ENCODE measurements at regions not wholly inside any gene's neighbourhood (a gene's known extent, or its start where the extent isn't known, plus 50 kb on each side); places are given as distances from the start of the nearest gene placed in this dataset.

DNA sequence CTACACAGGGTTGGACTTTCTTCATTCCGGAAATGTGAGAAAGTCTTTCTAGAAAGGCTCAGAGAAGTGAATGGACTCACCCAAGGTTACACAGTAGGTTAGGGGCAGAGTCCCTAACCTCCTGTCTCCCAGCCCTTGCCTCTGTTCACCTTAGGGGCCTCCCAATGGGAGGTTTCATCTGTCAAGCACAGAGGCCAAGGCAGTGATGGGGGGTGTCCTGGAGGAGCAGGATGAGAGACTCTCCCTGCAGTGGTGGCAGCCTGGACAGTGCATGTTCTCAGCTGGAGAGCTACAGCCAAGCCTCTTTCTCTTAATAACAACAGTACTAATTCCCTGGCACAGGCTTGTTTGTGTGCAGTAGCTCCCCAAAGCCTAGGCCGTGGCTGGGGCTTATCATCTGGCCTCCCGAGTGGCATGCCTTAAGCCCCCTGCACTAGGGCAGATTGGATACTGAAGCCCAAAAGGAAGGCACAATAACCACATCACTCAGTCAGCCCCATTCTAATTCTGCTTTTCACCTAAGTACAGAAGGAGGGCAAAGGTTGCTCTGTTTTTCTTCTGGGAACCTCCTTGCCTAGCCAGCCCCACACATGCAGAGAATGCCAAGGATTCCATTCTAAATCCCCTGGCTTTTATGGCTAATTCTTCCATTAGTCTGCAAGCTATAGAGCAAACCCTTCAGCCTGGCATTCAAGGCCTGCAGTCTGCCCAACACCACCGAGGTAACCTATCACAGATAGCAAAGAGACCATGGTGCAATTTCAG is 50.2 kb upstream of the XPA start:
- no peak for DNase-seq

DNA sequence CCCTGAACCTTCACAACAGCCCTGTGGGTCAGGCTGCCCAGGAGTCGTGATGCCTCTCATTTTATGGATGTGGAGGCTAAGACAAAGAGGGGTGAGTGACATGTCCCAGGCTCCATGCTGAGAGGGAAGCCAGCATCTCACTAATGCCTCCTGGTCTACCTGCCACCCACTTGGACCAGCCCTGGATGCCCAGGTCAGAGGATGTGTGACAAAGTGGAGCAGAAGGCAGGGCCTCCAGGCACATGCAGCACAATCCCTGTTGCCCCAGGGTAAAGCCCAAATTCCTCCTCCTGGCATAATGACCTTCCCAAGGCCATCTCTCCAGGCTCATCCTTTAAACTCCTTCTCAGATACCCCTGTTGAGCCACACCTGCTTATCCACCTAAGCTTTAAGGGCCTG is 51.4 kb upstream of the XPA start:
- no peak for DNase-seq

DNA sequence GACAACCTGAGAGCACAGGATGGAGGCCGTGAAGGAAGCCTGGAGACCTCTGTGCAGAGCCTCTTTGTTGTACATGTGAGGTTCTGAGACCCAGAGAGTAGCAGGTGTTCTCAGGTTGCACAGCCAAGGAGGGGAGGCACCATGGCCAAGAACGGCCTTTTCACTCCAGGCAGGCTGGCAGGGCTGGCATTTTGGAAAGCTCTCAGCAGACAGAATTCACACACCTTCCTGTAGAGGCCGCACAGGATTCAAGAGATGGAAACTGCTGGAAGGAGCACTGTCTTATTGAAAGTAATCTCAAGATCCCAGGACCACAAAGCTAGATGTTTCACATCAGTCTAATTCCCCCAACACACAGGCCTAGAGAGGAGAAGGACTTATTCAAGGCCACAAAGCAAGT is 52.8 kb upstream of the XPA start:
- no peak for DNase-seq

DNA sequence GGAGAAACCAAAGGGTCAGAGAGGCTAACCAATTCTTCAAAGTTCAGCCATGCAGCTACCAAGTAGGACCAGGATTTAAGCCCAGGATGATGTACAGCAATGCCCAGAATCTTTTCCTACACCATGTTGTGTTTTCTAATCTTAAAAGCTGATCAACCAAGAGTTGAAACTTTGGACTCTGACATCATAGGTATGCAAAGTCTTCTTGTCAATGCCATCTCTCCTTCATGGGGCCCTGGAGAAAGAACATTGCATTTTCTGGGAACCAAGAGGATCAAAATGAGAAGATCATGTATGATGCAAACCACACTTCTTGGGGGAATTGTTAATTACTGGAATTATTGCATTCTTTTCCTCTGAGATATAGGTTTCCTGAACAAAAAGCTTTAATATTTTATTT is 54.4 kb upstream of the XPA start:
- DNase-seq = no peak

DNA sequence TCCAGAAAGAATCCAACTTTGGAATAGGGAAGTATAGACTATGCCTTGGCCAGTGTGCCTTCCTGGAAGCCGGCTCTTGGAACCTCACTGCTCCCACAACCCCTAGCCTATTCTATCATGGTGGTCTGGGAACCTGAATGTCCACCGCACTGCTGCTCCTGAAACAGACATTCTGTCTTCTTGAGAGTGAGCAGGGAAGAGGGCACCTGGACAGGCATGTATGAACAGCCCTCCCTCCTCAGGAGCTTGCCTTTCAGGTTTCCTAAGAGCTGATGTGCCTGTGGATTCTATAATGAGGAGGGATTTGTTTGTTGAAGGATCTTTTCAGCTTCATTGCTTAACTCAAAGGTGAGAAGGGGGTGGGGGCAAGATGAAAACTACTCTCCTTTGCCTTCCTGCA is 55.1 kb upstream of the XPA start:
- no peak for DNase-seq

DNA sequence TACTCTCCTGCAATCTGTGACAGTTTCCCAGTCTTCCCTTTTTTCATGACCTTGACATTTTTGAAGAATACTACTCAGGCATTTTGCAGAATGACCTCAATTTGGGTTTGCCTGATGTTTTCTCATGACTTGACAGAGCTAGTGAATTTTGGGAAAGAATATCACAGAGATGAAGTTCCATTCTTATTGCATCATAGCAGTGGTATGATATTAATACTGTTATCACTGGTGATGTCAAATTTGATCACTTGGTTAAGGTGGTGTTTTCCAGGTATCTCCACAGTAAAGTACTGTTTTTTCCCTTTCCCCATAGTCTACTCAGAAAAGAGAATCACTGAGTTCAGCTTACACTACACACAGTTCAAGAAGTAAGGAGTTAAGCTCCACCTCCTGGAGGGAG is 56.2 kb upstream of the XPA start:
- DNase-seq = no peak

DNA sequence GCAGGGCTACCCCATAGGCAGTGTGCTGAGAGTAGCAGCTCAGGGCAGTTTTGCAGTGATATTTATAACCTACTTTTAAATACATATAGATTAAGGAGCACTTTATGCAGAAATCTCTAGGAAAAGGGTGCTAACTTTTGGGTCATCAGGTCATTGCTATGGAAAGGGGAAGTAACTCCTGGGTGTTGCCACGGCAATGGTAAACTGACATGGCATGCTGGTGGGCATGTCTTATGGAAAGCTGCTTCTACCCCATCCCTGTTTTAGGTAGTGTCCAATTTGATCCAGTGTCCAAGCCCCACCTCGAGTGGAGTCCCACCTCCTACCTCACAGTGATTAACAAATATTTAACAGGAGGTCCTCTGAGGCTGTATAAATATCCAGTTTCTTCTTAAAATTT is 56.8 kb upstream of the XPA start:
- no peak for DNase-seq

DNA sequence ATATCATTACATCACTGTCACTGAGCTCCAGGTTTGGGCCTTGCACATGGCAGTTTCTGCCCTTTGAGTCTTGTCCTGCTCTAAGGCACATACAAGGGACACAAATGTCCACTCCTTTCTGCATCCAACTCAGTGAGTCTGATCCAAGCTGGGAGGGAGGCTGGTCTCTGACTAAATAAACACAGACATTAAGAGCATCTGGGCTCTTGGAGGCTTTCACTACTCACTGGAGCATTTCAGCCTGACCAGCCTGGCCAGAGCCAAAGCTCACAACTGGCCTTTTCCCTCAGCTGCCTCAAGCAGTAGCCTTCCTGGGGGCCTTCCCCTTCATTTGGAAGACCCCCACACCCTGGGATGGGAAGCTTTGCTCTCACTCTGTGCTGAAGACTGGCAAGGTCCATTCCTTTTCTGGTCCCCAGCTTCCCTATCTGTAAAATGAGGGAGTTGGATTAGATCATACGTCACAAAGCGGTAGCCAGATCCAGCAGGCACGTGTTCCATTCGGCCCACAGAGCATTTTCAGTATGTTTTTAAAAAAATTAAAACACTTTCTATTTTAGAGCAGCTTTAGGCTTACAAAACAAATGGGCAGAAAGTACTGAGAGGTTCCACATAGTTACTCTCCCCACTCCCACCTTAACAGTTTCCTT is 58.6 kb upstream of the XPA start:
- no peak for DNase-seq

DNA sequence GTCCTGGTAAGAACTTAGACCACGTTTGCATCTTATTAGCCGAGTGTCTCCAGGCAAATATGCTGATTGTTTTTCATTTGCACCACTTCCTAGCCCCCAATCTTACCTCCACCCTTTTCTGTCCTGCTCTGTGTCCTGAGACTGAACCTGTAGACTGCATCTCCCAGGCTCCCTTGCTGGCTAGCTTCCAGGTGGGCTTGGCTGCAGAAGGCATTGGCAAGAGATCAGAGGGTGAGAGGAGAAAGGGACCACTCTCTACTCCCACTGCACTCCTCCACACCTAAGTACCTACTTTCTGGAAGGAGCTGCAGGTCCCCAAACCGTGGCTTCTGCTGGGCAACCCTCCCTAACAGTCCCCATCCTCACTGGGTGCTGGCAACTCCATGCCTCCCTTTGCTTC is 59.9 kb upstream of the XPA start:
- no peak for DNase-seq

DNA sequence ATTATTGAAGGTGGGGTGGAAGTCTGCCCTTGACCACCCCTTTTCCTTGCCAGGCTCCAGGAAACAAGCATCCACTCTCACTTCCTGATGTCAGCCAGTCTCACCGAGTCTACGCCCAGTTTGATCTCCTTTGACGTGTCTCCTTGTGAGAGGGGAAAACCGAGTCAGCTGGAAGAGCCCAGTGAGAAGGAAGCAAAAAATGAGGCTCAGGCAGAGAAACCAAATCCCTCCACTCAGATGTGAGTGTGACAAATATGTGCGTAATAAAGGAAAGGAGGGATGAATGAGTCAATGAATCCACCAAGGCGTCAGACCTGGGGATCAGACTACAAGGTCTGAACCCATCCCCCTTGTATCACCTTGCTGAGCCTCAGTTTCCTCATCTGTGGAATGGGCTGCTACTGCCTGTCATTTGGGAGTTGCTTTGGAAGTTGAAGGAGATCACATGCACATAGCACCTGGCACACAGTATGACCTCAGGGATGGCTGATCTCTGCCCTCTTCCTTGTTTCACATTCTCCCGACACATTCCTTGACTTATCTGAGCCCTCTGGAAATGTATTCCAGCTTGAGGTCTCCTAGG is 61.3 kb upstream of the XPA start:
- no peak for DNase-seq

DNA sequence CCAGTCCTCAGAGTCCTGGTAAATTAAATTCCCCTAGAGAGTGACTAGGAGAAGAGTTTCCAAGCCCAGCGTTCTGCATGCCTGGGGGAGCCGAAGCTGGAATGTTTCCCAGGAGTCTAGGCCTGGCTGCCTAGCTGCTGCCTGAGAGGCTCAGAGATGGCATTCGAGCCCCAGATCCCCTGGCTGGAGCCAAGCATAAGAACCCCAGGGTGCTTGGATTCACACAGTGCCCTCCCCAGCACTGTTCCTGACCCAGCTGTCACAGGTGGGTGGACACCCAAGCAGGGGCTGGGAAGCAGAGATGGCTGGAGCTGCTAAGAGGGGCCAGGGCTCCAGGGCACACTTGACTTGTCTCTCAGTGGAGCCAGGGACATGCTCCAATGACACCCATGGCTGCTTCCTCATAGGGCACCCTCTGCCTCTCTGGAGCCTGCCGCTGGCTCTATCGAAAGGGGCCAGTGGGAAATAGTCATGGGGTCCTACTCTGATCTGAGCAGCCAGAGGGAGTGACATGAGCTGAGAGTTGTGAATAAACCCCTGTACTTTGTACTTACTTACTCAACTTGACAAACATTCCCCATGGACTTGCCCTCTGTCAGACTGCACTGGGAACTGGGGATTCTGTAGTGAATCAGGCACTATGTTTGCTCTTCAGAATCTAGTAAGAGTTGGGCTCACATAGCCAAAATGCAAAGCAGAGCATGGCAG is 62.6 kb upstream of the XPA start:
- no peak for DNase-seq

DNA sequence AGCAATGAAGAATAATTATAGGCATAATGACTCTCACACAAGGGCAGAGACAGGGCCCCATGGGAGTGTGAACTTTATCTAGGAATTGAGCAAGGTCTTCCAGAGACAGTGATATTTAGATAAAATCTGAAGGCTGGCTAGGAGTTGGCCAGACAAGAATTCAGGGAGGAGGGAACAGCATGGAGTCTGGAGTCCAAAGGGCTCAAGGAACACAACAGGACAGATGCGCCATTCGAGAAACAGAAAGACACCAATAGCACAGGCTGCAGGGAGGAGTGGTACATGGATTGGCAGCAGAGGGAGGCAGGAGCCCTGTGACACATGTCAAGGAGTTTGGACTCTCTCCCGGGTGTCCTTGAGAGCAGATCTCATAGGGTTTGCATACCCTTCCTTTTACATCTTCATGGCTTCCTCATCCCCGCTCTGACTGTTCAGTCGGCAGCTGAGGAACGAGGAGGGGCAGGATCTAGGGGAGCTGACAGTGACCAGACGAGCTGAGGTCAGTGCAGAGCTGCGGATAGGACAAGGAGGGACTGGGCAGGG is 64.0 kb upstream of the XPA start:
- DNase-seq = no peak

DNA sequence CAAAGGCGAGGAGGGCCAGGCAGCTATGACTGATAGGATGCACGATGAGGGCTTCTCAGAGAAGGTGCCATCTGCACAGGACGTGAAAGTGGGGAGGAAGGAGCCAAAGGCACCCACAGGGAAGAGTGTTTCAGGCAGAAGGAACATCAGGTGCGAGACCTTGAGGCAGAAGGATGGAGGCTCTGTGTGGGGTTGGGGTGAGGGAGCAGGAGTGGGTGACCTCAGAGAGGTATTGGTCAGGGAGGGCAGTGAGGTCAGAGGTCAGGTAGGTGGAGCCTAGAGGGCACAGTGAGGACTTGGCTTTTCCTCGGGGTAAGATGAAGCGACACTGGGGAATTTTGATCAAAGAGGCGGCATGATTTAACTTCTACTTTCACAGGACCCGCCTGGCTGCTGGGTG is 64.7 kb upstream of the XPA start:
- no peak for DNase-seq

DNA sequence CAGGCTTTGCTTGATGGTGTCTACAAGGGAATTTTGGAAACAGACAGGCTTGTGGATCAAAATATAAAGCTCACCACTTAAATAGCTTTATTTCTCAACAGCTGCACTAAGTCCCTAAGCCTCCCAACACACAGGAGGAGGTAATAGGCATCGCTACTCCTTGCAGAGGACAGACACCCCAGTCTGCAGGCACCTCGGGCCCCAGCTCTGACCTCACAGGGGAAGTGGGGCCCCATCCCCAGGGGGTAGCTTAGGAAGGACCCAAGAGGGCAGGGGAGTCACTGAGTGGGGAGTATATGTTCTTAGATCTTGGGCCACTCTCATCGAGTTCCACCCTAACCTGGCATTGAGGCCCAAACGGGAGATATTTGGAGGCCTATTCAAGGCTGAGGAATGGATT is 66.7 kb upstream of the XPA start:
- DNase-seq = no peak

DNA sequence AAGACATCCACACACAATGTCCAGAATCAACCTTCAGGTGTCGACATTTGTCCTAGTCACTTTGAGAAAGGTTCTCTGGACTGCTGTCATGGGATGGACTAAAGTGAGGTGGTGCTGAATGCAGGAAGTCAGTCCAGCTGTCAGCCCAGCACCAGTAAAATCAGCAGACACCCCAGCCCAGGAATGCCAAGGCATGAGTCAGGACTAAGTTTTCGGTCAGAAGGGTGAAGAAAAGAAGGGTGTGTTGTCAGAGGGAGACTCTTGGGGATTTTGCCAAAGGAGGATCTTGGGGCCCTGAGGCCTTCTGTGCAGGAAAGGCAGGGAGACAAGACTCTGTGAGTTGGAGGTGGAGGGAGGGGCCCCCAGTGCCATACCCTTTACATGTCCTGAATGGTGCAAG is 69.0 kb upstream of the XPA start:
- no peak for DNase-seq

DNA sequence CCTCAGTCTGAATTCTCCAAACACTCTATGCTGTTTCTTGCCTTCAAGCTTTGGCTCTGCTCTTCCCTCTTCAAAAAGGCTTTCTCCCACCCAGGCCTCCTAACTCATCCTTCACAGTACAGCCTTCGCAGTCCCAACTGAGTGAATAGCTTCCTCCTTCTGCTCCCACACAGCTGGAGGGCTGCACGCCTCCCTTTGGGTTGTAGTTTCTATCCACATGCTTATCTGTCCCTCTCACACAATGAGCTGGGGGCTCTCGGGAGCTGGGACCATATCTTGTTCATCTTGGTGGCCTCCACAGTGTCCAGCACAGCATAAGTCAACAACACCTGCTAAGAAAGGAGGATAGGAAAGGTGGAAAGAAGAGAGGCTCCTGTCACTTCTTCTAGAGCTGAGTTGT is 69.5 kb upstream of the XPA start:
- no peak for DNase-seq

DNA sequence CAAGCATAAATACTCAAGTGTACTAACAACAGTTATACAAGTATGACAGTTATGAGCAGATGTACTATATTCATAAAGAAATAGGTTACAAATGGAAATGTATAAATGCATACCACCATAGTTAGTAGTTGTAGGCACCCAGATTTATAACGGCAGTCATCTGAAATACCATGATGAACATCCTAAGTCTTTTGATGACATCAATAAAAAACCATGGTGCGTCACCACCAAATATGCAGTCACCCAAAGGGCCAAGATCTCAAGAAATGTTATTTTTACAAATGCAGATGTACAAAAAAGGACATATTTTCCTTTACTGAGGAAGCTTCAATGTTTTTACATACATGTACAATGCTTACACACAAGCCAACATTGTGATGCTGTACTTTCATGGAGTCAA is 70.8 kb upstream of the XPA start:
- DNase-seq = no peak

DNA sequence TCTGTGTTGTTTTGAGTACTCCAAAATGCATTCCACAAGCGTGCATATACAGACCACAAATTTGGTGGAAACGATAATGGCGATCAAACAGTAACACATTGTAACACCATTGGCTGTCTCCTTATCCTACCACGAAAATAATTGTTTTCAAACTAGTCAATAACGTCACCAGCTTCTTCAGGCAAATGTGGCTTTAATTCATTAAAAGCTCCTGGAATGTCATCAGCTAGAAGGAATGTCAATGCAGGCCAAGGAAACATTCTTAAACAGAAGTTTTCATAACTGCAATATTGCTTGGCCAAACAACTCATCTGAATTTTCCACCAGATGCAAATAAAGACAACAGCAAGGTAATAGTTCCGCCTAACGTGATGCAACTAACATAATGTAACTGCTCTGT is 71.6 kb upstream of the XPA start:
- DNase-seq = no peak

DNA sequence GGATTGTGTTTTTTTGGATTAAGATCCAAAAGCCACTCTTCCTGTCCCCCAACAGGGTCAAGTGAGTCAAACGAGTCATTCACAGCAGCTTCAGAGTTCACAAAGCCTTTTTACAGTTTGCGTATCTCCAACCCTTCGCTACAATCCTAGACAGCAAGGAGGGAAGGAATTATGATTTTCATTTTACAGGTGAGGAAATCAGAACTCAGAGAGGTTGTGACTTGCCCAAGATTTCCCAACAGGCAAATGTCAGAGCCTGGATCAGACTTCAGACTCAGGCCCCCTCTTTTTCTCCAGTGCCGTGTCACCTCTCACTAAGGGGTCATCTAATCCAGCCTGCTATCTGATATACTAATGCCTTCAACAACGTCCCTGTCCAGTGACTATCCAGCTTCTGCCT is 72.1 kb upstream of the XPA start:
- no peak for DNase-seq

DNA sequence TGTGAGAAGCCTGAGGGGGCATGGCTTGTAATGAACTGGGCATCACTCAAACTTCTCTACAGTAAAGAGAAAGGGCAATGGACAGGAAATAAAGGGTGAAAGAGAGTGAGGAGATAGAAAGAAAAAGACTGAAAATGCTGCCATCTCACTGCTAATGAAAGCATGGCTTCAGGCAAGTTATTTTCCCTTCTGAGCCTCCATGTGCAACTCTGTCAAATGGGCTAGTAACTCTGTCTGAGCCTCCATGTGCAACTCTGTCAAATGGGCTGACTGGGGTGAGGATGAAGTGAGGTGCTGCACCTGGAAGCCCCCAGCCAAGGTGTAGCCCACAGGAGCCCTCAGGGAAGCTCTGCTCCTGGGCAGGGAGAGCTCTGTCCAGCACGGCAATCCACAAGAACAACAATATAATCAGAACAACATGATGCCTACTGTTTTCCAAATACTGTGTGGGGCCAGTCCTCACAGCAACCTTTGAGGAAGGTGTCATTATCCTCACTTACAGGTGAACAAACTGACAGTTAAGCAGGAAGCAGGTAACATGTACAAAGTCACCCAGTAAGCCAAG is 73.8 kb upstream of the XPA start:
- DNase-seq = no peak

DNA sequence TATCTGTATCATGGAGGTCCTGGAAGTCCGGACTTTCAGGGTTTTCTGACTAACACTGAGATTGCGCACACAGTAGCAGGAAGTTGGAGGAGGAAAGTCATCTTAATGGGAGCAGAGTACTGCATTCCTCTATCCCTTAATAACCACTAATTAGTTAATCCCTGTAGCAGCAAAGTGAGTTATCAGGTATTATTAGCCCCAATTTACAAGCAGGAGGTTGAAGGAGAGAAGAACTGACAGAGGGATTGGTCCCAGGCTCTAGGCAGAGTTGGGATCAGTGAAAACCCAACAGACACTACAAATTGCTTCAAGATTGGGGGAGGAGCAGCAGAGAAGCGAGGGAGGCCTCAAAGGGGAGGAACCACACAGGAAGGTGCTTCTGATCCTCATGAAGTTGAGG is 74.5 kb upstream of the XPA start:
- no peak for DNase-seq

DNA sequence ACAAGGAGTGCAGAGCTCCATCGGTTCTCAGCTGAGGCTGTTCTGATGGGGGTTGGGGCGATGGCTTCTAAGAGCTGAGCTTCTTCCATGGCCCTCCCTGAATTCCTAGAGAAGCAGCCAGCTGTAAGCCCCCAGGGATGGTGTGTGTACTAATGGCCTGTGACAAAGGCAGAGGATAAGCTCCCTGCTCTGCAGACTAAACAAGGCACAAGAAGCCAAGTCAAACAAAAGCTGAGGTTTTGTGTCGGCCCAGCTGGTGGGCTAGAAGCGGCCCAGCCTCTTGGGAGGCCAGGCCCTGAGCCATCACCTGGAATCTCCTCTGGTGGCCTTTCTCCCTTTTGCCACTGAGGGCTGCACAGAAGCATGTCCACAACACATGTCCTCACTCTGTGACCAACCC is 75.0 kb upstream of the XPA start:
- DNase-seq = no peak

DNA sequence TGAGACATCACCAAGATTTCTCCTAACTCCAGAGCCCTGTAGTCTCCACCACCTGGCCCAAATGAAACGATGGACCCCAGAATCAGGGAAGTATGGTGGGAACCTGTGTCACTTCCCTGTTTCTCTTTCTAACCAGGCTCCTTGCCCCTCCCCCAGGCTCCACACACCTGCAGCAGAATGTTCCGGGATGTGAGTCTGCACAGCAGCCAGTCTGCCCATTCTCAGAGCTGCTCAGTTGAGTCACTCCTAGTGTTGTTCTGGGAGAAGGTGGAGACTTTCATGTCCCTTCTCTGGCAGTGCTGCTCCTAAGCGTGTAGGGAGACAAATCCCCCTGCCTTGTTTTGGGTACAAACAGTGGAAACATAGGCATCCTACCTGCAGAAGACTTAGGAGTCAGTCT is 76.0 kb upstream of the XPA start:
- DNase-seq = no peak

DNA sequence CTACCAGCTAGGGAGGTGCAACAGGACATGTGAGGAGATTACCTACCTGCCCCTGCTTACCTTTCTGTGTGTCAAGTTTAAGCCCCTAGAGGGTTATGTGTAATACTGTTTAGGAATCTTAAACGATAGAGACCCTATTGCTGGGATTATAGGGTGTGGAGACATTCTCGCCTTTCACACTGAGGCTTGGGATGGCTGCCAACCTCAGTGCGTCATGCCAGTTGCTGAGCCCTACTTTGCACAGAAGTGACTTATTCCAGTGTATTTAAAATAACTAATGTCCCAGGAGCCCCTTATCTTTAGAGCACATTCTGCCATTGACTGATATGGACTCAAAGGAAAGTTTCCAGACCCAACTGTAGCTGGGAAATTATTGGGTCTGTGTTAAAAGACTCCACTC is 76.6 kb upstream of the XPA start:
- no peak for DNase-seq
